Upper lobe of left lung (tissue), 6 donors: ENCODE measurements at regions not wholly inside any gene's neighbourhood (a gene's known extent, or its start where the extent isn't known, plus 50 kb on each side); places are given as distances from the start of the nearest gene placed in this dataset.

Source experiments
- ATAC-seq, 2 donors: fragments of 200-7000 bp; cut with Tn5 transposase; one replicate each; pipeline ENCODE4 v1.9.1; 2022; ENCODE audit warnings: mild to moderate bottlenecking in 2 of 2, moderate library complexity in 2 of 2; ENCODE audit not compliant: low FRiP score in 2 of 2
- DNase-seq, 2 donors: peaks; one replicate each; pipeline ENCODE4 v3.0.0-alpha.2; 2019 to 2020
- H3K27ac ChIP-seq, 4 donors: fragments of 200-600 bp; sonication (generic); one replicate each; pipeline ENCODE4 v1.5.1; 2016 to 2019
- H3K27me3 ChIP-seq, 4 donors: fragments of 200-600 bp; sonication (generic); one replicate each; pipeline ENCODE4 v1.5.1; 2017 to 2019
- H3K36me3 ChIP-seq, 4 donors: fragments of 200-600 bp; sonication (generic); one replicate each; pipeline ENCODE4 v1.5.1; 2016 to 2019
- H3K4me1 ChIP-seq, 4 donors: fragments of 200-600 bp; sonication (generic); one replicate each; pipeline ENCODE4 v1.5.1; 2018 to 2019
- H3K4me3 ChIP-seq, 4 donors: fragments of 200-600 bp; sonication (generic); one replicate each; pipeline ENCODE4 v1.5.1; 2017 to 2019; ENCODE audit warnings: mild to moderate bottlenecking in 2 of 4, moderate library complexity in 1 of 4
- H3K9me3 ChIP-seq, 4 donors: fragments of 200-600 bp; sonication (generic); one replicate each; pipeline ENCODE4 v1.5.1; 2018 to 2019
- CTCF ChIP-seq, 6 experiments: fragments of 450-650 bp in 4 of 6; fragments of 200-600 bp in 2 of 6; sonication (generic) in 2 of 6; IDR thresholded peaks; one replicate each; pipeline ENCODE4 v1.5.1; 2016 to 2019; ENCODE audit warnings: antibody characterized with exemption in 6 of 6
- EP300 ChIP-seq, 4 donors: sonication (generic); formaldehyde crosslinking; IDR thresholded peaks; one replicate each; pipeline ENCODE4 v1.5.1; 2017; ENCODE audit warnings: antibody characterized with exemption in 4 of 4, control low read depth in 2 of 4
- POLR2A ChIP-seq, 4 donors: fragments of 450-650 bp; IDR thresholded peaks; one replicate each; pipeline ENCODE4 v1.5.1; 2016 to 2017; ENCODE audit warnings: antibody characterized with exemption in 4 of 4, mild to moderate bottlenecking in 2 of 4
- POLR2AphosphoS5 ChIP-seq, 2 donors: sonication (generic); formaldehyde crosslinking; IDR thresholded peaks; one replicate each; pipeline ENCODE4 v1.5.1; 2017; ENCODE audit warnings: antibody characterized with exemption in 2 of 2
- WGBS, 2 donors: methylation state at CpG; one replicate each; pipeline ENCODE4 v1.1.5; 2017 to 2018; 5-methylcytosine and 5-hydroxymethylcytosine counted together
- donor health status: DM: no; HTN: no; CAD: no; lungs with moderate emphysema.
- donor health status: DM: no; HTN: yes; CAD: no; lungs with severe emphysema.

- no peaks in the 10 kb centered on the region for H3K9me3 ChIP-seq
- no peak for TF ChIP-seq POLR2AphosphoS5 (IDR thresholded peaks at IDR 0.05)
- no peak for TF ChIP-seq CTCF (IDR thresholded peaks at IDR 0.05)
- no peak for TF ChIP-seq EP300 (IDR thresholded peaks at IDR 0.05)
Observed at GRCh38 chr5:30956251-30956650, 237.2 kb upstream of the CDH6 start.

GRCh38 chr5:30937070-30937469, 256.4 kb upstream of the CDH6 start:
- Histone ChIP-seq H3K4me3 (no peak overlapping the region), H3K9me3 (no peaks in the 10 kb centered on the region), H3K27me3 (no peaks in the 10 kb centered on the region), H3K36me3 (no peaks in the 10 kb centered on the region), H3K27ac (no peak overlapping the region), H3K4me1 (no peaks in the 10 kb centered on the region)
- TF ChIP-seq POLR2A (IDR thresholded peaks at IDR 0.05) (no peak), CTCF (IDR thresholded peaks at IDR 0.05) (no peak)
- no peak for DNase-seq
- 31 to 33% methylated on average over 4 of the region's 4 CpGs for WGBS, 2 donors
- no peak for ATAC-seq

More at GRCh38 chr5:30956251-30956650, 237.2 kb upstream of the CDH6 start:
- Histone ChIP-seq H3K27ac (no peak overlapping the region), H3K36me3 (no peaks in the 10 kb centered on the region), H3K4me3 (no peak overlapping the region), H3K4me1 (no peaks in the 10 kb centered on the region), H3K27me3 (no peaks in the 10 kb centered on the region)
- ATAC-seq (no peak), DNase-seq (no peak)

- 80 to 82% methylated on average over 4 of the region's 4 CpGs for WGBS, 2 donors
- no peaks in the 10 kb centered on the region for H3K27me3 ChIP-seq
- no peak overlapping the region for H3K27ac ChIP-seq
- TF ChIP-seq CTCF (IDR thresholded peaks at IDR 0.05) = no peak
- TF ChIP-seq POLR2A (IDR thresholded peaks at IDR 0.05) = no peak
- TF ChIP-seq EP300 (IDR thresholded peaks at IDR 0.05) = no peak
- TF ChIP-seq POLR2AphosphoS5 (IDR thresholded peaks at IDR 0.05) = no peak
- ATAC-seq (no peak), DNase-seq (no peak)
- H3K4me1 ChIP-seq = no peaks in the 10 kb centered on the region
- H3K36me3 ChIP-seq = no peaks in the 10 kb centered on the region
- no peak overlapping the region for H3K4me3 ChIP-seq
- no peaks in the 10 kb centered on the region for H3K9me3 ChIP-seq
Observed at GRCh38 chr5:30933599-30933998, 259.9 kb upstream of the CDH6 start.

GRCh38 chr5:30932273-30933017, 261.0 kb upstream of the CDH6 start:
- no peaks in the 10 kb centered on the region for H3K36me3 ChIP-seq
- H3K27ac ChIP-seq = no peak overlapping the region
- no peak for DNase-seq
- no peaks in the 10 kb centered on the region for H3K27me3 ChIP-seq
- ATAC-seq = no peak
- no peaks in the 10 kb centered on the region for H3K4me1 ChIP-seq
- WGBS, 2 donors = 64 to 68% methylated on average over 4 of the region's 4 CpGs
- no peak overlapping the region for H3K4me3 ChIP-seq
- TF ChIP-seq POLR2AphosphoS5 (IDR thresholded peaks at IDR 0.05) (no peak), POLR2A (IDR thresholded peaks at IDR 0.05) (no peak), CTCF (IDR thresholded peaks at IDR 0.05) (no peak), EP300 (IDR thresholded peaks at IDR 0.05) (no peak)
- H3K9me3 ChIP-seq = no peaks in the 10 kb centered on the region

- TF ChIP-seq CTCF (IDR thresholded peaks at IDR 0.05) (no peak), POLR2AphosphoS5 (IDR thresholded peaks at IDR 0.05) (no peak), EP300 (IDR thresholded peaks at IDR 0.05) (no peak)
- H3K9me3 ChIP-seq = no peaks in the 10 kb centered on the region
- H3K27me3 ChIP-seq = no peaks in the 10 kb centered on the region
- DNase-seq = no peak
- H3K4me3 ChIP-seq = no peak overlapping the region
- WGBS, 2 donors = 55 to 68% methylated on average over 2 of the region's 2 CpGs
- H3K36me3 ChIP-seq = no peaks in the 10 kb centered on the region
- no peak overlapping the region for H3K27ac ChIP-seq
- ATAC-seq = no peak
- H3K4me1 ChIP-seq = no peaks in the 10 kb centered on the region
Observed at GRCh38 chr5:30930736-30931135, 262.8 kb upstream of the CDH6 start.
